SK-N-MC (cell line): ENCODE measurements at regions not wholly inside any gene's neighbourhood (a gene's known extent, or its start where the extent isn't known, plus 50 kb on each side); places are given as distances from the start of the nearest gene placed in this dataset.

ENCODE experiments used
- EZH2 ChIP-seq: fragments of 200-600 bp; sonication (generic); IDR thresholded peaks from one replicate; pipeline ENCODE4 v1.6.1; 2017; ENCODE audit warnings: antibody characterized with exemption
- FOXP2 ChIP-seq: optimal IDR thresholded peaks from 2 replicates; pipeline ENCODE3; 2011; ENCODE audit warnings: mild to moderate bottlenecking, moderate library complexity; ENCODE audit not compliant: insufficient read depth; ENCODE audit errors: extremely low read length, control extremely low read depth
- POLR2AphosphoS5 ChIP-seq: IDR thresholded peaks from 2 replicates; pipeline ENCODE4 v1.6.1; 2012; ENCODE audit warnings: mild to moderate bottlenecking, low read depth, low read length, borderline replicate concordance

DNA sequence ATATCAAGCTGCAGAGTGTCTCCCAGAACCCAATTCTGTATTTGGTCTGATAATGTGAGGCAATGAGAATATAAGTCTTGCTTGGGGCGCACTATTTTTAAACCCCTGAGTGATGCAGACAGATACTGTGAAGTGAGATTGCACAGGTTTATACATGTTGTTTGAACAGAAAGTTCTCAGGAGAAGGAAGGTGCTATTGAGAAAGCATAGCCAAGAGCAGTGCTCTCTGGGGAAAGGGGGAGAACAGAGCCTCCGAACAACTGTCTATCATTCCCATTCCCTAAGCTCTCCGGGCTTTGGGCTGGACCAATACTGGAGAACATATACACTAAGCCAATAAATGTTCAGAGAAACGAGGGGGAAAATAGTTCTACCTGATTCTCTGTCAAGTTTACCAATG, 75.8 kb downstream of the PERP start:
- TF ChIP-seq POLR2AphosphoS5 (no peak), EZH2 (no peak), FOXP2 (no peak)
